ENCODE measurements at regions not wholly inside any gene's neighbourhood (a gene's known extent, or its start where the extent isn't known, plus 50 kb on each side); places are given as distances from the start of the nearest gene placed in this dataset.
"Not testable (repeated sequence)": the region's sequence is repeated elsewhere in the genome, so short reads cannot be mapped to it uniquely, and the experiment has no call there.

GRCh38 chr14:81765651-81766275 is 232.1 kb upstream of the SEL1L start:
- DNase-seq = no peak

- no peak for DNase-seq
Observed at GRCh38 chr14:81766321-81766915, 232.8 kb upstream of the SEL1L start.

- no peak for DNase-seq
Observed at GRCh38 chr14:81767266-81767995, 233.8 kb upstream of the SEL1L start.

GRCh38 chr14:81771651-81772275 is 238.1 kb upstream of the SEL1L start:
- no peak for DNase-seq

- no peak for DNase-seq
Observed at GRCh38 chr14:81772381-81772780, 238.7 kb upstream of the SEL1L start.

GRCh38 chr14:81776531-81776930 is 242.9 kb upstream of the SEL1L start:
- no peak for DNase-seq

- not testable (repeated sequence) for DNase-seq
Observed at GRCh38 chr14:81781798-81782197, 248.1 kb upstream of the SEL1L start.

- no peak for DNase-seq
Observed at GRCh38 chr14:81784084-81784483, 250.4 kb upstream of the SEL1L start.

- DNase-seq = no peak
Observed at GRCh38 chr14:81797315-81797714, 263.7 kb upstream of the SEL1L start.

GRCh38 chr14:81801921-81802320 is 268.3 kb upstream of the SEL1L start:
- DNase-seq = no peak

GRCh38 chr14:81802341-81802740 is 268.7 kb upstream of the SEL1L start:
- DNase-seq = no peak

- DNase-seq = no peak
Observed at GRCh38 chr14:81805785-81806184, 272.1 kb upstream of the SEL1L start.

GRCh38 chr14:81811705-81812269 is 278.1 kb upstream of the SEL1L start:
- DNase-seq = no peak

- no peak for DNase-seq
Observed at GRCh38 chr14:81818271-81818670, 284.6 kb upstream of the SEL1L start.

- no peak for DNase-seq
Observed at GRCh38 chr14:81819344-81819743, 285.7 kb upstream of the SEL1L start.

- no peak for DNase-seq
Observed at GRCh38 chr14:81819910-81820309, 286.3 kb upstream of the SEL1L start.

- no peak for DNase-seq
Observed at GRCh38 chr14:81826081-81826480, 292.4 kb upstream of the SEL1L start.

GRCh38 chr14:81829447-81829846 is 295.8 kb upstream of the SEL1L start:
- DNase-seq = no peak

GRCh38 chr14:81831128-81831820 is 297.6 kb upstream of the SEL1L start:
- DNase-seq = no peak

GRCh38 chr14:81834308-81834707 is 300.7 kb upstream of the SEL1L start:
- DNase-seq = no peak

GRCh38 chr14:81837304-81837703 is 303.7 kb upstream of the SEL1L start:
- DNase-seq = no peak

- no peak for DNase-seq
Observed at GRCh38 chr14:81839056-81839455, 305.4 kb upstream of the SEL1L start.

- DNase-seq = no peak
Observed at GRCh38 chr14:81841346-81841745, 307.7 kb upstream of the SEL1L start.

Measured in NCI-H345 (cell line).